ENCODE measurements at regions not wholly inside any gene's neighbourhood (a gene's known extent, or its start where the extent isn't known, plus 50 kb on each side); places are given as distances from the start of the nearest gene placed in this dataset.

- TF ChIP-seq ARNTL (CRISPR knock-in tag; IDR thresholded peaks at IDR 0.05; ENCODE audit: borderline replicate concordance, low read depth) = no peak
- no peak for TF ChIP-seq OSR1 (CRISPR knock-in tag; IDR thresholded peaks at IDR 0.05)
- no peak for TF ChIP-seq TSHZ2 (CRISPR knock-in tag; IDR thresholded peaks at IDR 0.05)
- TF ChIP-seq POU6F1 (CRISPR knock-in tag; IDR thresholded peaks at IDR 0.05; ENCODE audit: borderline replicate concordance, low read depth) = no peak
- no peak for TF ChIP-seq ZFP30 (CRISPR knock-in tag; IDR thresholded peaks at IDR 0.05)
- TF ChIP-seq PATZ1 (CRISPR knock-in tag; IDR thresholded peaks at IDR 0.05; ENCODE audit: borderline replicate concordance) = no peak
- no peak for TF ChIP-seq TCF4 (CRISPR knock-in tag; IDR thresholded peaks at IDR 0.05; ENCODE audit: borderline replicate concordance)
Measured at GRCh38 chr18:78836838-78837237, 142.8 kb upstream of the SALL3 start.

GRCh38 chr18:78837754-78838153, 141.9 kb upstream of the SALL3 start:
- no peak for ATAC-seq
- no peak for TF ChIP-seq ZNF8 (CRISPR knock-in tag; IDR thresholded peaks at IDR 0.05)
- no peak for TF ChIP-seq TOX (CRISPR knock-in tag; IDR thresholded peaks at IDR 0.05; ENCODE audit: borderline replicate concordance)
- TF ChIP-seq ARNTL (CRISPR knock-in tag; IDR thresholded peaks at IDR 0.05; ENCODE audit: borderline replicate concordance, low read depth) = no peak
- TF ChIP-seq RARB (CRISPR knock-in tag; IDR thresholded peaks at IDR 0.05) = no peak
- TF ChIP-seq TCF4 (CRISPR knock-in tag; IDR thresholded peaks at IDR 0.05; ENCODE audit: borderline replicate concordance) = no peak
- TF ChIP-seq OSR1 (CRISPR knock-in tag; IDR thresholded peaks at IDR 0.05) = no peak
- no peak for TF ChIP-seq GLIS3 (CRISPR knock-in tag; IDR thresholded peaks at IDR 0.05)
- no peak for TF ChIP-seq ZC3H10 (CRISPR knock-in tag; IDR thresholded peaks at IDR 0.05)
- TF ChIP-seq PATZ1 (CRISPR knock-in tag; IDR thresholded peaks at IDR 0.05; ENCODE audit: borderline replicate concordance) = no peak
- TF ChIP-seq ZNF565 (CRISPR knock-in tag; conservative IDR thresholded peaks at IDR 0.05; ENCODE audit: low read depth) = no peak
- TF ChIP-seq SNAI2 (CRISPR knock-in tag; IDR thresholded peaks at IDR 0.05) = no peak

More at GRCh38 chr18:78836838-78837237, 142.8 kb upstream of the SALL3 start:
- ATAC-seq = no peak

- ATAC-seq = no peak
- TF ChIP-seq CSRNP3 (CRISPR knock-in tag; IDR thresholded peaks at IDR 0.05) (no peak), ZNF70 (CRISPR knock-in tag; IDR thresholded peaks at IDR 0.05) (no peak), PATZ1 (CRISPR knock-in tag; IDR thresholded peaks at IDR 0.05; ENCODE audit: borderline replicate concordance) (no peak), BACH2 (CRISPR knock-in tag; IDR thresholded peaks at IDR 0.05; ENCODE audit: borderline replicate concordance) (no peak), ZFP3 (CRISPR knock-in tag; IDR thresholded peaks at IDR 0.05) (no peak), TSHZ2 (CRISPR knock-in tag; IDR thresholded peaks at IDR 0.05) (no peak), ZNF565 (CRISPR knock-in tag; conservative IDR thresholded peaks at IDR 0.05; ENCODE audit: low read depth) (no peak), ESRRG (CRISPR knock-in tag; IDR thresholded peaks at IDR 0.05) (no peak), ZNF8 (CRISPR knock-in tag; IDR thresholded peaks at IDR 0.05) (no peak), CSDC2 (CRISPR knock-in tag; IDR thresholded peaks at IDR 0.05) (no peak), POU6F1 (CRISPR knock-in tag; IDR thresholded peaks at IDR 0.05; ENCODE audit: borderline replicate concordance, low read depth) (no peak), ISL1 (CRISPR knock-in tag; IDR thresholded peaks at IDR 0.05) (no peak), ZFP30 (CRISPR knock-in tag; IDR thresholded peaks at IDR 0.05) (no peak), SNAI2 (CRISPR knock-in tag; IDR thresholded peaks at IDR 0.05) (no peak)
Measured at GRCh38 chr18:78838183-78838582, 141.4 kb upstream of the SALL3 start.
